ENCODE measurements at regions not wholly inside any gene's neighbourhood (a gene's known extent, or its start where the extent isn't known, plus 50 kb on each side); places are given as distances from the start of the nearest gene placed in this dataset.

DNA sequence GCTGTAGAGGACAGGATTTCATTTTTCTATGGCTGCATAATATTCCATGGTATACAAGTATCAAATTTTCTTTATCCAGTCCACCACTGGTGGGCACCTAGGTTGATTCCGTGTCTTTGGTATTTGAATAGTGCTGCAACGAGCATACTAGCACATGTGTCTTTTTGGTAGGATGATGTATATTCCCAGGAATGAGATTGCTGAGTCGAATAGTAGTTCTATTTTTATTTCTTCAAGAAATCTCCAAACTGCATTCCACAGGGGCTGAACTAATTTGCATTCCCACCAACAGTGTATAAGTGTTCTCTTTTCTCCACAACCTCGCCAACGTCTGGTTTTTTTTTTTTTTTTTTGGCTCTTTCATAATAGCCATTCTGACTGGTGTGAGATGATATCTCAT, 550.0 kb downstream of the REEP3 start:
- Histone ChIP-seq H3K9me3 (replicated peaks in 1 of 2; ENCODE audit: control insufficient read depth in 2 of 2, insufficient read depth in 1 of 2, low read depth in 1 of 2, low read length in 2 of 2) (no peaks in the 10 kb centered on the region), H3K23ac (ENCODE audit: low read depth, low read length, poor library complexity) (no peak overlapping the region), H2BK15ac (ENCODE audit: low read length) (no peak overlapping the region), H2BK120ac (ENCODE audit: low read depth, low read length) (no peak overlapping the region), H3K79me1 (ENCODE audit: low read depth, low read length) (no peaks in the 10 kb centered on the region), H3K4me3 (ENCODE audit: low read length in 2 of 2) (no peak overlapping the region), H4K8ac (ENCODE audit: low read depth, low read length) (no peak overlapping the region), H3K4me2 (ENCODE audit: insufficient read depth, low read length, poor library complexity, severe bottlenecking) (no peak overlapping the region), H3K4ac (ENCODE audit: low read length) (no peak overlapping the region), H2BK5ac (ENCODE audit: low read length) (no peak overlapping the region), H3K18ac (ENCODE audit: low read length) (no peak overlapping the region), H2AK5ac (ENCODE audit: low read depth, low read length) (no peak overlapping the region), H4K91ac (ENCODE audit: low read depth, low read length, poor library complexity) (no peak overlapping the region), H3K27me3 (ENCODE audit: control insufficient read depth in 3 of 3, insufficient read depth in 3 of 3, low read depth in 1 of 3, low read length in 3 of 3) (no peaks in the 10 kb centered on the region), H3K9ac (ENCODE audit: low read depth, low read length, poor library complexity) (no peak overlapping the region), H3K4me1 (ENCODE audit: control insufficient read depth in 2 of 2, insufficient read depth in 1 of 2, low read depth in 1 of 2, low read length in 2 of 2) (no peaks in the 10 kb centered on the region), H2BK12ac (ENCODE audit: low read length) (no peak overlapping the region), H2AFZ (ENCODE audit: low read length) (no peak overlapping the region), H3K27ac (replicated peaks; ENCODE audit: low read length) (no peak overlapping the region), H3K36me3 (replicated peaks in 1 of 2; ENCODE audit: control insufficient read depth in 2 of 2, insufficient read depth in 2 of 2, low read length in 2 of 2) (no peaks in the 10 kb centered on the region), H3K14ac (ENCODE audit: low read length) (no peak overlapping the region)
- no CpG with 5 or more reads among the region's 5 CpGs for WGBS, 2 donors (ENCODE audit: extremely low coverage in 2 of 2, insufficient read length in 2 of 2, insufficient replicate concordance in 1 of 2)
- DNase-seq (ENCODE audit: low spot score), result no peak

DNA sequence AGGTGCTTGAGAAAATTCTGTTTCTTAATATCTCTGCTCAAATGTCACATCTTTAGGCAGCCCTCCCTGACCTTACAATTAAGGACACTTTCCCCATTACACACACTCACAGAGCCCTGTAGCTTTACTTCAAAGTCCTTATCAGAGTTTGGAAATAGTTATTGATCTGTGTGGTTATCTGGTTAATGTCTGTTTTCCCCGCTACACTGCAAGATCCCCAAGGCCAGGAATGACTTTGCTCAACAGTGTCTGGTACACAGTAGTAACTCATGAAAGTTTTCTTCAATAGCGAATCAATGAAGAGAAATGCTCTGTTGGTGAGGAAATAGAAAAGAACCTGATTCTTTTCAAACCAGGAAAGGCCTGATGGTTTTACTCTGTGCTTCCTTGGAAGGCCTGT, 554.4 kb downstream of the REEP3 start:
- H2BK15ac ChIP-seq (ENCODE audit: low read length), result no peak overlapping the region
- no peak overlapping the region for H2BK12ac ChIP-seq (ENCODE audit: low read length)
- H2BK120ac ChIP-seq (ENCODE audit: low read depth, low read length), result no peak overlapping the region
- no CpG with 5 or more reads among the region's 2 CpGs for WGBS, 2 donors (ENCODE audit: extremely low coverage in 2 of 2, insufficient read length in 2 of 2, insufficient replicate concordance in 1 of 2)
- no peak overlapping the region for H3K4ac ChIP-seq (ENCODE audit: low read length)
- H3K14ac ChIP-seq (ENCODE audit: low read length), result no peak overlapping the region
- H2AFZ ChIP-seq (ENCODE audit: low read length), result no peak overlapping the region
- H3K4me2 ChIP-seq (ENCODE audit: insufficient read depth, low read length, poor library complexity, severe bottlenecking), result no peak overlapping the region
- no peak overlapping the region for H3K23ac ChIP-seq (ENCODE audit: low read depth, low read length, poor library complexity)
- H2AK5ac ChIP-seq (ENCODE audit: low read depth, low read length), result no peak overlapping the region
- no peak overlapping the region for H4K8ac ChIP-seq (ENCODE audit: low read depth, low read length)
- no peaks in the 10 kb centered on the region for H3K9me3 ChIP-seq (replicated peaks in 1 of 2; ENCODE audit: control insufficient read depth in 2 of 2, insufficient read depth in 1 of 2, low read depth in 1 of 2, low read length in 2 of 2)
- H3K4me3 ChIP-seq (ENCODE audit: low read length in 2 of 2), result no peak overlapping the region
- no peak overlapping the region for H2BK5ac ChIP-seq (ENCODE audit: low read length)
- no peak for DNase-seq (ENCODE audit: low spot score)
- no peaks in the 10 kb centered on the region for H3K79me1 ChIP-seq (ENCODE audit: low read depth, low read length)
- no peak overlapping the region for H3K18ac ChIP-seq (ENCODE audit: low read length)
- H3K27ac ChIP-seq (replicated peaks; ENCODE audit: low read length), result no peak overlapping the region
- no peaks in the 10 kb centered on the region for H3K36me3 ChIP-seq (replicated peaks in 1 of 2; ENCODE audit: control insufficient read depth in 2 of 2, insufficient read depth in 2 of 2, low read length in 2 of 2)
- no peaks in the 10 kb centered on the region for H3K27me3 ChIP-seq (ENCODE audit: control insufficient read depth in 3 of 3, insufficient read depth in 3 of 3, low read depth in 1 of 3, low read length in 3 of 3)
- H3K4me1 ChIP-seq (ENCODE audit: control insufficient read depth in 2 of 2, insufficient read depth in 1 of 2, low read depth in 1 of 2, low read length in 2 of 2), result no peaks in the 10 kb centered on the region
- H3K9ac ChIP-seq (ENCODE audit: low read depth, low read length, poor library complexity), result no peak overlapping the region
- H4K91ac ChIP-seq (ENCODE audit: low read depth, low read length, poor library complexity), result no peak overlapping the region

DNA sequence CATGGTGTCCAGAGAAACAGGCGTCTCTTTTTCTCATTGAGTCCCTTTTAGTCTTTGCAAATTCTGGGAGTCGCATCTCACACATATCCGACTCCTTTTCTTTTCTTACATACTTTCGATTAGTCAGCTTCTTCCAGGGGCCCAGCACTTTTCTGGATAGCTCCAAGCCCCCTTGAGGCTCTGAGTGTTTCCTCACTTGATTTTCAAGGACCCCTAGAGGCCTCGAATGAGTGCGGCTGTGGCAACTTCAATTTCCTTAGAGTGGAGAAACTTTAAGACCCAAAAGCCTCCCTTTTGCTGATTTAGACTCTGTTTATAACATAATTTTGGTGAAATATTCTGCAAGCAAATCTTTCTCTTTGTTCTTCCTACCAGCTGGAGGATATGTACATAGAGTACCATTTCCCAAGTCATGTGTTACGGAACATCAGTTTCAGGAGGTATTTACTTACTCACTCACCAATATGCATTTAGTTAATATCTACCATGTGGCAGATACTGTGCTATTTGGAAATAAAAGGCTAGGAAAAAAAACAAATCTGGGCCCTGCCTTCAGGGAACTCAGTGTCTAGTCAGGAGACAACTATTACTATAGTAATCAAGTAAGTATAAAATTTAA, 555.2 kb downstream of the REEP3 start:
- no peak overlapping the region for H2BK5ac ChIP-seq (ENCODE audit: low read length)
- no peaks in the 10 kb centered on the region for H3K27me3 ChIP-seq (ENCODE audit: control insufficient read depth in 3 of 3, insufficient read depth in 3 of 3, low read depth in 1 of 3, low read length in 3 of 3)
- H3K9me3 ChIP-seq (replicated peaks in 1 of 2; ENCODE audit: control insufficient read depth in 2 of 2, insufficient read depth in 1 of 2, low read depth in 1 of 2, low read length in 2 of 2), result no peaks in the 10 kb centered on the region
- H4K8ac ChIP-seq (ENCODE audit: low read depth, low read length), result no peak overlapping the region
- H4K91ac ChIP-seq (ENCODE audit: low read depth, low read length, poor library complexity), result no peak overlapping the region
- no CpG with 5 or more reads among the region's 7 CpGs for WGBS, 2 donors (ENCODE audit: extremely low coverage in 2 of 2, insufficient read length in 2 of 2, insufficient replicate concordance in 1 of 2)
- no peak overlapping the region for H3K9ac ChIP-seq (ENCODE audit: low read depth, low read length, poor library complexity)
- H3K4me2 ChIP-seq (ENCODE audit: insufficient read depth, low read length, poor library complexity, severe bottlenecking), result no peak overlapping the region
- no peak overlapping the region for H2BK12ac ChIP-seq (ENCODE audit: low read length)
- no peak overlapping the region for H3K27ac ChIP-seq (replicated peaks; ENCODE audit: low read length)
- no peak overlapping the region for H2AFZ ChIP-seq (ENCODE audit: low read length)
- no peak overlapping the region for H3K4me3 ChIP-seq (ENCODE audit: low read length in 2 of 2)
- no peaks in the 10 kb centered on the region for H3K36me3 ChIP-seq (replicated peaks in 1 of 2; ENCODE audit: control insufficient read depth in 2 of 2, insufficient read depth in 2 of 2, low read length in 2 of 2)
- H2AK5ac ChIP-seq (ENCODE audit: low read depth, low read length), result no peak overlapping the region
- no peak overlapping the region for H3K4ac ChIP-seq (ENCODE audit: low read length)
- no peaks in the 10 kb centered on the region for H3K4me1 ChIP-seq (ENCODE audit: control insufficient read depth in 2 of 2, insufficient read depth in 1 of 2, low read depth in 1 of 2, low read length in 2 of 2)
- no peak overlapping the region for H3K18ac ChIP-seq (ENCODE audit: low read length)
- H2BK120ac ChIP-seq (ENCODE audit: low read depth, low read length), result no peak overlapping the region
- no peaks in the 10 kb centered on the region for H3K79me1 ChIP-seq (ENCODE audit: low read depth, low read length)
- H3K14ac ChIP-seq (ENCODE audit: low read length), result no peak overlapping the region
- no peak overlapping the region for H3K23ac ChIP-seq (ENCODE audit: low read depth, low read length, poor library complexity)
- no peak overlapping the region for H2BK15ac ChIP-seq (ENCODE audit: low read length)
- DNase-seq (ENCODE audit: low spot score), result no peak

DNA sequence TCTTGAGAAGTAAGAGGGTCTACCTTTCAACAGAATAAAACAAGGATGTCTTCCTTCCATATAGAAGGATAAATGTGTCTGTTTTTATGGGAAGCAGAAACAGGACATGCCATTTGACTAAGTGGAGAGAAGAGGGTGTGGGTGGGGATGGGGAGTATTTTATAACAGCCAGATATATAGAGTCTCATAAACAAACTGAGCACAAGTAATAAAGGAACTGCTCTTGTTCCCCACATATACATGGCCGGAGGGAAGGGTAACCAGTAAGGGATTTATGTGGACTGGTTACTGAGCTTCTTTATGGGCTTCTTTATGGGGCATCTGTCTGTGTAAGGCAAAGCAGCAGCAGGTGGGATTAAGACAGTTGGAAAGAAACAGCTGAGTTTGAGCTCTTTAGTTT, 558.1 kb downstream of the REEP3 start:
- Histone ChIP-seq H3K79me1 (ENCODE audit: low read depth, low read length) (no peaks in the 10 kb centered on the region), H3K14ac (ENCODE audit: low read length) (no peak overlapping the region), H3K36me3 (replicated peaks in 1 of 2; ENCODE audit: control insufficient read depth in 2 of 2, insufficient read depth in 2 of 2, low read length in 2 of 2) (no peaks in the 10 kb centered on the region), H2BK15ac (ENCODE audit: low read length) (no peak overlapping the region), H3K9ac (ENCODE audit: low read depth, low read length, poor library complexity) (no peak overlapping the region), H3K4me3 (ENCODE audit: low read length in 2 of 2) (no peak overlapping the region), H2AK5ac (ENCODE audit: low read depth, low read length) (no peak overlapping the region), H2AFZ (ENCODE audit: low read length) (no peak overlapping the region), H4K8ac (ENCODE audit: low read depth, low read length) (no peak overlapping the region), H3K4me2 (ENCODE audit: insufficient read depth, low read length, poor library complexity, severe bottlenecking) (no peak overlapping the region), H2BK12ac (ENCODE audit: low read length) (no peak overlapping the region), H4K91ac (ENCODE audit: low read depth, low read length, poor library complexity) (no peak overlapping the region), H3K4me1 (ENCODE audit: control insufficient read depth in 2 of 2, insufficient read depth in 1 of 2, low read depth in 1 of 2, low read length in 2 of 2) (no peaks in the 10 kb centered on the region), H2BK5ac (ENCODE audit: low read length) (no peak overlapping the region), H3K23ac (ENCODE audit: low read depth, low read length, poor library complexity) (no peak overlapping the region), H3K27me3 (ENCODE audit: control insufficient read depth in 3 of 3, insufficient read depth in 3 of 3, low read depth in 1 of 3, low read length in 3 of 3) (no peaks in the 10 kb centered on the region), H3K9me3 (replicated peaks in 1 of 2; ENCODE audit: control insufficient read depth in 2 of 2, insufficient read depth in 1 of 2, low read depth in 1 of 2, low read length in 2 of 2) (no peaks in the 10 kb centered on the region), H3K27ac (replicated peaks; ENCODE audit: low read length) (no peak overlapping the region), H3K4ac (ENCODE audit: low read length) (no peak overlapping the region), H3K18ac (ENCODE audit: low read length) (no peak overlapping the region), H2BK120ac (ENCODE audit: low read depth, low read length) (no peak overlapping the region)
- no peak for DNase-seq (ENCODE audit: low spot score)
- WGBS, 2 donors (ENCODE audit: extremely low coverage in 2 of 2, insufficient read length in 2 of 2, insufficient replicate concordance in 1 of 2), result no CpG with 5 or more reads among the region's 1 CpG

Data from neuronal stem cell (in vitro differentiated cells).